ENCODE measurements at regions not wholly inside any gene's neighbourhood (a gene's known extent, or its start where the extent isn't known, plus 50 kb on each side); places are given as distances from the start of the nearest gene placed in this dataset.
A peak's percentile ranks its signal among the peaks of the same experiment; 100 is the strongest.

- H3K27me3 Mint-ChIP-seq: no peaks in the 10 kb centered on the region
- H3K36me3 Mint-ChIP-seq: no peaks in the 10 kb centered on the region
- H3K4me3 Mint-ChIP-seq: no peak overlapping the region
- DNase-seq (no peak), ATAC-seq (ENCODE audit: low read depth) (no peak)
- POLR2A ChIA-PET: no interaction called here
- no peaks in the 10 kb centered on the region for H3K9me3 Mint-ChIP-seq
- H3K27ac Mint-ChIP-seq: no peak overlapping the region
- H3K4me1 Mint-ChIP-seq: no peaks in the 10 kb centered on the region
Measured at GRCh38 chr6:98641949-98642719, 192.2 kb upstream of the POU3F2 start.

GRCh38 chr6:98644063-98644462 is 190.3 kb upstream of the POU3F2 start:
- Mint-ChIP-seq H3K36me3 (no peaks in the 10 kb centered on the region), H3K27ac (no peak overlapping the region), H3K27me3 (no peaks in the 10 kb centered on the region), H3K9me3 (no peaks in the 10 kb centered on the region), H3K4me1 (no peaks in the 10 kb centered on the region), H3K4me3 (no peak overlapping the region)
- POLR2A ChIA-PET: no interaction called here
- DNase-seq (no peak), ATAC-seq (ENCODE audit: low read depth) (no peak)

GRCh38 chr6:98648211-98648914 is 186.0 kb upstream of the POU3F2 start:
- POLR2A ChIA-PET: no interaction called here
- no peaks in the 10 kb centered on the region for H3K9me3 Mint-ChIP-seq
- no peak for ATAC-seq (ENCODE audit: low read depth)
- H3K4me3 Mint-ChIP-seq: no peak overlapping the region
- H3K27me3 Mint-ChIP-seq: no peaks in the 10 kb centered on the region
- H3K36me3 Mint-ChIP-seq: no peaks in the 10 kb centered on the region
- H3K27ac Mint-ChIP-seq: no peak overlapping the region
- H3K4me1 Mint-ChIP-seq: no peaks in the 10 kb centered on the region
- no peak for DNase-seq

- no peak overlapping the region for H3K27ac Mint-ChIP-seq
- no peaks in the 10 kb centered on the region for H3K36me3 Mint-ChIP-seq
- ATAC-seq (ENCODE audit: low read depth) (no peak), DNase-seq (no peak)
- no peaks in the 10 kb centered on the region for H3K4me1 Mint-ChIP-seq
- H3K9me3 Mint-ChIP-seq: no peaks in the 10 kb centered on the region
- no peaks in the 10 kb centered on the region for H3K27me3 Mint-ChIP-seq
- POLR2A ChIA-PET: no interaction called here
- no peak overlapping the region for H3K4me3 Mint-ChIP-seq
Measured at GRCh38 chr6:98650941-98651340, 183.4 kb upstream of the POU3F2 start.

- Mint-ChIP-seq H3K4me3 (no peak overlapping the region), H3K4me1 (no peaks in the 10 kb centered on the region), H3K9me3 (no peaks in the 10 kb centered on the region), H3K27me3 (no peaks in the 10 kb centered on the region), H3K36me3 (no peaks in the 10 kb centered on the region), H3K27ac (no peak overlapping the region)
- no peak for DNase-seq
- no peak for ATAC-seq (ENCODE audit: low read depth)
- POLR2A ChIA-PET: no interaction called here
Measured at GRCh38 chr6:98653179-98653578, 181.2 kb upstream of the POU3F2 start.

- H3K36me3 Mint-ChIP-seq: no peaks in the 10 kb centered on the region
- H3K9me3 Mint-ChIP-seq: no peaks in the 10 kb centered on the region
- POLR2A ChIA-PET: no interaction called here
- ATAC-seq (ENCODE audit: low read depth) (no peak), DNase-seq (peak; percentile 29)
- H3K27ac Mint-ChIP-seq: no peak overlapping the region
- H3K4me1 Mint-ChIP-seq: no peaks in the 10 kb centered on the region
- no peaks in the 10 kb centered on the region for H3K27me3 Mint-ChIP-seq
- no peak overlapping the region for H3K4me3 Mint-ChIP-seq
Measured at GRCh38 chr6:98657764-98658163, 176.6 kb upstream of the POU3F2 start.

- no peaks in the 10 kb centered on the region for H3K36me3 Mint-ChIP-seq
- DNase-seq (no peak), ATAC-seq (ENCODE audit: low read depth) (no peak)
- POLR2A ChIA-PET: no interaction called here
- no peak overlapping the region for H3K27ac Mint-ChIP-seq
- H3K4me3 Mint-ChIP-seq: no peak overlapping the region
- H3K27me3 Mint-ChIP-seq: peaks cover 2% of the 10 kb centered on the region
- H3K9me3 Mint-ChIP-seq: no peaks in the 10 kb centered on the region
- H3K4me1 Mint-ChIP-seq: no peaks in the 10 kb centered on the region
Measured at GRCh38 chr6:98669371-98669770, 165.0 kb upstream of the POU3F2 start.

- no peaks in the 10 kb centered on the region for H3K9me3 Mint-ChIP-seq
- H3K4me1 Mint-ChIP-seq: no peaks in the 10 kb centered on the region
- no peak overlapping the region for H3K4me3 Mint-ChIP-seq
- DNase-seq (no peak), ATAC-seq (ENCODE audit: low read depth) (no peak)
- H3K27me3 Mint-ChIP-seq: peaks cover 2% of the 10 kb centered on the region
- POLR2A ChIA-PET: no interaction called here
- no peak overlapping the region for H3K27ac Mint-ChIP-seq
- no peaks in the 10 kb centered on the region for H3K36me3 Mint-ChIP-seq
Measured at GRCh38 chr6:98670045-98670746, 164.2 kb upstream of the POU3F2 start.

- H3K36me3 Mint-ChIP-seq: no peaks in the 10 kb centered on the region
- POLR2A ChIA-PET: no interaction called here
- H3K27me3 Mint-ChIP-seq: peaks cover 2% of the 10 kb centered on the region
- no peak overlapping the region for H3K4me3 Mint-ChIP-seq
- H3K9me3 Mint-ChIP-seq: peaks cover 2% of the 10 kb centered on the region
- no peak overlapping the region for H3K27ac Mint-ChIP-seq
- DNase-seq: no peak
- H3K4me1 Mint-ChIP-seq: no peaks in the 10 kb centered on the region
- no peak for ATAC-seq (ENCODE audit: low read depth)
Measured at GRCh38 chr6:98672681-98673475, 161.5 kb upstream of the POU3F2 start.

GRCh38 chr6:98678481-98678880 is 155.9 kb upstream of the POU3F2 start:
- no peak overlapping the region for H3K27ac Mint-ChIP-seq
- peaks cover 2% of the 10 kb centered on the region for H3K9me3 Mint-ChIP-seq
- H3K27me3 Mint-ChIP-seq: peaks cover 2% of the 10 kb centered on the region
- H3K36me3 Mint-ChIP-seq: no peaks in the 10 kb centered on the region
- ATAC-seq (ENCODE audit: low read depth) (no peak), DNase-seq (no peak)
- POLR2A ChIA-PET: no interaction called here
- no peak overlapping the region for H3K4me3 Mint-ChIP-seq
- no peaks in the 10 kb centered on the region for H3K4me1 Mint-ChIP-seq

GRCh38 chr6:98686008-98686601 is 148.3 kb upstream of the POU3F2 start:
- no peaks in the 10 kb centered on the region for H3K9me3 Mint-ChIP-seq

GRCh38 chr6:98687752-98688151 is 146.6 kb upstream of the POU3F2 start:
- no peak overlapping the region for H3K4me3 Mint-ChIP-seq
- H3K9me3 Mint-ChIP-seq: no peaks in the 10 kb centered on the region
- no peaks in the 10 kb centered on the region for H3K27me3 Mint-ChIP-seq
- H3K4me1 Mint-ChIP-seq: no peaks in the 10 kb centered on the region
- H3K27ac Mint-ChIP-seq: no peak overlapping the region
- no peak for ATAC-seq (ENCODE audit: low read depth)
- no peaks in the 10 kb centered on the region for H3K36me3 Mint-ChIP-seq
- POLR2A ChIA-PET: no interaction called here
- DNase-seq: no peak

More at GRCh38 chr6:98686008-98686601, 148.3 kb upstream of the POU3F2 start:
- Mint-ChIP-seq H3K27me3 (no peaks in the 10 kb centered on the region), H3K36me3 (no peaks in the 10 kb centered on the region), H3K4me3 (no peak overlapping the region), H3K27ac (no peak overlapping the region), H3K4me1 (no peaks in the 10 kb centered on the region)
- POLR2A ChIA-PET: no interaction called here
- ATAC-seq (ENCODE audit: low read depth) (no peak), DNase-seq (no peak)
